Hepatocyte (in vitro differentiated cells): ENCODE measurements at regions not wholly inside any gene's neighbourhood (a gene's known extent, or its start where the extent isn't known, plus 50 kb on each side); places are given as distances from the start of the nearest gene placed in this dataset.

Experiments used
- DNase-seq: peaks from one replicate; pipeline ENCODE4 v3.0.0-alpha.2; 2016; ENCODE audit warnings: low spot score
- H2AFZ ChIP-seq: fragments of 200-600 bp; sonication (generic); 2 replicates; pipeline ENCODE4 v1.6.0; 2016; ENCODE audit warnings: antibody characterized with exemption, mild to moderate bottlenecking
- H3K27ac ChIP-seq: fragments of 200-600 bp; sonication (generic); 2 replicates; pipeline ENCODE4 v1.5.1; 2016; ENCODE audit warnings: mild to moderate bottlenecking
- H3K27me3 ChIP-seq: fragments of 200-600 bp; sonication (generic); 2 replicates; pipeline ENCODE4 v1.6.1; 2016
- H3K36me3 ChIP-seq: fragments of 200-600 bp; sonication (generic); replicated peaks from 2 replicates; pipeline ENCODE4 v1.5.1; 2016; ENCODE audit warnings: low read depth; ENCODE audit not compliant: insufficient read depth
- H3K4me1 ChIP-seq: fragments of 200-600 bp; sonication (generic); 2 replicates; pipeline ENCODE4 v1.5.1; 2016; ENCODE audit warnings: mild to moderate bottlenecking, moderate library complexity; ENCODE audit not compliant: insufficient read depth
- H3K4me2 ChIP-seq: fragments of 200-600 bp; sonication (generic); 2 replicates; pipeline ENCODE4 v1.6.0; 2016
- H3K4me3 ChIP-seq: fragments of 200-600 bp; sonication (generic); 2 replicates; pipeline ENCODE4 v1.5.1; 2016; ENCODE audit warnings: mild to moderate bottlenecking
- H3K79me2 ChIP-seq: fragments of 200-600 bp; sonication (generic); 2 replicates; pipeline ENCODE4 v1.6.0; 2017; ENCODE audit warnings: mild to moderate bottlenecking
- H3K9me2 ChIP-seq: fragments of 200-600 bp; sonication (generic); replicated peaks from 2 replicates; pipeline ENCODE4 v1.6.0; 2017; ENCODE audit warnings: mild to moderate bottlenecking; ENCODE audit not compliant: insufficient read depth
- H3K9me3 ChIP-seq: fragments of 200-600 bp; sonication (generic); 2 replicates; pipeline ENCODE4 v1.5.1; 2016; ENCODE audit warnings: low read depth, mild to moderate bottlenecking
- H4K20me1 ChIP-seq: fragments of 200-600 bp; sonication (generic); 2 replicates; pipeline ENCODE4 v1.6.0; 2016; ENCODE audit warnings: mild to moderate bottlenecking; ENCODE audit not compliant: insufficient read depth, poor library complexity, severe bottlenecking
- CTCF ChIP-seq: fragments of 200-600 bp; sonication (generic); IDR thresholded peaks from 2 replicates; pipeline ENCODE4 v1.5.1; 2016; ENCODE audit warnings: antibody characterized with exemption, mild to moderate bottlenecking; ENCODE audit not compliant: poor library complexity
- EZH2 ChIP-seq: fragments of 200-600 bp; sonication (generic); IDR thresholded peaks from 2 replicates; pipeline ENCODE4 v1.6.1; 2016; ENCODE audit warnings: antibody characterized with exemption, mild to moderate bottlenecking, borderline replicate concordance
- EZH2phosphoT487 ChIP-seq: fragments of 200-600 bp; sonication (generic); IDR thresholded peaks from one replicate; pipeline ENCODE4 v1.6.1; 2018; ENCODE audit warnings: antibody characterized with exemption, mild to moderate bottlenecking, low read depth, moderate library complexity; ENCODE audit not compliant: unreplicated experiment, severe bottlenecking
- WGBS: methylation state at CpG from one replicate; pipeline ENCODE4 v1.1.6; 2016; ENCODE audit warnings: low lambda C conversion rate; ENCODE audit errors: missing lambda C conversion rate; 5-methylcytosine and 5-hydroxymethylcytosine counted together

- Histone ChIP-seq H3K4me3 (no peak overlapping the region), H3K4me2 (no peak overlapping the region), H3K9me2 (no peaks in the 10 kb centered on the region), H4K20me1 (no peaks in the 10 kb centered on the region), H3K4me1 (no peaks in the 10 kb centered on the region), H3K36me3 (no peaks in the 10 kb centered on the region), H3K79me2 (no peaks in the 10 kb centered on the region), H3K9me3 (no peaks in the 10 kb centered on the region), H3K27ac (no peak overlapping the region), H3K27me3 (no peaks in the 10 kb centered on the region), H2AFZ (no peak overlapping the region)
- 91% methylated on average over 6 of the region's 6 CpGs for WGBS
- TF ChIP-seq EZH2 (no peak), CTCF (no peak), EZH2phosphoT487 (no peak)
- DNase-seq = no peak
These were observed 157.8 kb upstream of the TRPC6 start for GRCh38 chr11:101741479-101742175.

GRCh38 chr11:101741061-101741460, 157.3 kb upstream of the TRPC6 start:
- Histone ChIP-seq H3K9me3 (no peaks in the 10 kb centered on the region), H3K79me2 (no peaks in the 10 kb centered on the region), H3K4me3 (no peak overlapping the region), H3K4me1 (no peaks in the 10 kb centered on the region), H3K27ac (no peak overlapping the region), H3K27me3 (no peaks in the 10 kb centered on the region), H2AFZ (no peak overlapping the region), H3K9me2 (no peaks in the 10 kb centered on the region), H3K4me2 (no peak overlapping the region), H4K20me1 (no peaks in the 10 kb centered on the region), H3K36me3 (no peaks in the 10 kb centered on the region)
- DNase-seq = no peak
- WGBS = 87% methylated on average over 1 of the region's 1 CpG
- TF ChIP-seq EZH2phosphoT487 = no peak
- TF ChIP-seq CTCF = no peak
- TF ChIP-seq EZH2 = no peak

- 37% methylated on average over 1 of the region's 1 CpG for WGBS
- no peaks in the 10 kb centered on the region for H3K79me2 ChIP-seq
These were observed 154.6 kb upstream of the TRPC6 start for GRCh38 chr11:101738452-101738851.

GRCh38 chr11:101729406-101730078, 145.7 kb upstream of the TRPC6 start:
- H3K4me1 ChIP-seq = no peaks in the 10 kb centered on the region
- H3K9me2 ChIP-seq = no peaks in the 10 kb centered on the region
- WGBS = 88% methylated on average over 2 of the region's 2 CpGs
- H3K4me2 ChIP-seq = no peak overlapping the region
- DNase-seq = no peak
- H3K27me3 ChIP-seq = no peaks in the 10 kb centered on the region
- no peaks in the 10 kb centered on the region for H3K36me3 ChIP-seq
- H3K4me3 ChIP-seq = no peak overlapping the region
- no peaks in the 10 kb centered on the region for H3K79me2 ChIP-seq
- no peak overlapping the region for H2AFZ ChIP-seq
- no peaks in the 10 kb centered on the region for H3K9me3 ChIP-seq
- H3K27ac ChIP-seq = no peak overlapping the region
- H4K20me1 ChIP-seq = no peaks in the 10 kb centered on the region
- no peak for TF ChIP-seq EZH2phosphoT487
- TF ChIP-seq EZH2 = no peak
- no peak for TF ChIP-seq CTCF

More at GRCh38 chr11:101738452-101738851, 154.6 kb upstream of the TRPC6 start:
- Histone ChIP-seq H3K4me1 (no peaks in the 10 kb centered on the region), H3K4me3 (no peak overlapping the region), H3K27me3 (no peaks in the 10 kb centered on the region), H3K9me3 (no peaks in the 10 kb centered on the region), H3K27ac (no peak overlapping the region), H3K4me2 (no peak overlapping the region), H3K9me2 (no peaks in the 10 kb centered on the region), H3K36me3 (no peaks in the 10 kb centered on the region), H4K20me1 (no peaks in the 10 kb centered on the region), H2AFZ (peak overlapping the region; percentile 25)
- TF ChIP-seq EZH2 (no peak), EZH2phosphoT487 (no peak)
- no peak for DNase-seq
